K562 (cell line): ENCODE measurements at regions not wholly inside any gene's neighbourhood (a gene's known extent, or its start where the extent isn't known, plus 50 kb on each side); places are given as distances from the start of the nearest gene placed in this dataset.

Source experiments
- BRD9 ChIP-seq: fragments of 450-650 bp; IDR thresholded peaks from 2 replicates; pipeline ENCODE4 v1.6.1; 2018; ENCODE audit warnings: low read depth; ENCODE audit not compliant: partially characterized antibody
- CC2D1A ChIP-seq: fragments of 450-650 bp; IDR thresholded peaks from 2 replicates; pipeline ENCODE4 v1.6.1; 2017; ENCODE audit warnings: mild to moderate bottlenecking
- CTBP1 ChIP-seq: fragments of 450-650 bp; IDR thresholded peaks from 2 replicates; pipeline ENCODE4 v1.6.1; 2016; ENCODE audit warnings: borderline replicate concordance
- JUN ChIP-seq, 2 experiments: sonication (generic) in 1 of 2; formaldehyde crosslinking in 1 of 2; IDR thresholded peaks; 2 replicates each; pipeline versions ENCODE4 v1.6.1 to v1.8.0; 2012 to 2022; ENCODE audit warnings: borderline replicate concordance in 2 of 2, mild to moderate bottlenecking in 2 of 2, improper control_type of control experiment in 1 of 2, low read depth in 1 of 2, low read length in 1 of 2, missing genetic modification reagents in 1 of 2
- MAFF ChIP-seq: IDR thresholded peaks from 2 replicates; pipeline ENCODE4 v1.6.1; 2012; ENCODE audit warnings: low read length, improper control_type of control experiment
- MEF2A ChIP-seq: IDR thresholded peaks from 2 replicates; pipeline ENCODE4 v1.6.1; 2011; ENCODE audit warnings: low read depth, mild to moderate bottlenecking, low read length, moderate library complexity; ENCODE audit not compliant: control insufficient read depth
- PHB ChIP-seq: fragments of 250-450 bp; sonication (Bioruptor Pico); IDR thresholded peaks from 2 replicates; pipeline ENCODE4 v1.5.0; 2021
- RUNX1 ChIP-seq: sonication (generic); IDR thresholded peaks from 2 replicates; pipeline ENCODE4 v1.6.1; 2016; ENCODE audit warnings: antibody characterized with exemption, low read depth
- SMC3 ChIP-seq: conservative IDR thresholded peaks from 2 replicates; pipeline ENCODE4 v1.6.1; 2011; ENCODE audit warnings: low read depth, low read length, improper control_type of control experiment; ENCODE audit not compliant: insufficient read depth
- TAL1 ChIP-seq: fragments of 450-650 bp; IDR thresholded peaks from 2 replicates; pipeline ENCODE4 v1.6.1; 2016; ENCODE audit warnings: mild to moderate bottlenecking
- YY1 ChIP-seq, 3 experiments: IDR thresholded peaks; 2 replicates each; pipeline ENCODE4 v1.6.1; 2011; ENCODE audit warnings: low read length in 2 of 3, mild to moderate bottlenecking in 2 of 3, moderate library complexity in 2 of 3, borderline replicate concordance in 1 of 3, control low read depth in 1 of 3, low read depth in 1 of 3; ENCODE audit not compliant: insufficient read depth in 3 of 3, insufficient replicate concordance in 2 of 3, control insufficient read depth in 1 of 3, insufficient read length in 1 of 3; ENCODE audit errors: extremely low read depth in 1 of 3
- TF ChIP-seq, protein P1 (sequence below), 2 experiments: fragments of 450-650 bp; formaldehyde crosslinking in 1 of 2; IDR thresholded peaks; 2 replicates each; pipeline versions ENCODE4 v1.4.0 to v1.6.1; 2014 to 2020; ENCODE audit warnings: mild to moderate bottlenecking in 2 of 2, borderline replicate concordance in 1 of 2, low read depth in 1 of 2
- TF ChIP-seq, protein P2 (sequence below): sonication (generic); formaldehyde crosslinking; IDR thresholded peaks from 2 replicates; pipeline ENCODE4 v1.8.1; 2023; ENCODE audit warnings: missing genetic modification reagents, mild to moderate bottlenecking, borderline replicate concordance

DNA sequence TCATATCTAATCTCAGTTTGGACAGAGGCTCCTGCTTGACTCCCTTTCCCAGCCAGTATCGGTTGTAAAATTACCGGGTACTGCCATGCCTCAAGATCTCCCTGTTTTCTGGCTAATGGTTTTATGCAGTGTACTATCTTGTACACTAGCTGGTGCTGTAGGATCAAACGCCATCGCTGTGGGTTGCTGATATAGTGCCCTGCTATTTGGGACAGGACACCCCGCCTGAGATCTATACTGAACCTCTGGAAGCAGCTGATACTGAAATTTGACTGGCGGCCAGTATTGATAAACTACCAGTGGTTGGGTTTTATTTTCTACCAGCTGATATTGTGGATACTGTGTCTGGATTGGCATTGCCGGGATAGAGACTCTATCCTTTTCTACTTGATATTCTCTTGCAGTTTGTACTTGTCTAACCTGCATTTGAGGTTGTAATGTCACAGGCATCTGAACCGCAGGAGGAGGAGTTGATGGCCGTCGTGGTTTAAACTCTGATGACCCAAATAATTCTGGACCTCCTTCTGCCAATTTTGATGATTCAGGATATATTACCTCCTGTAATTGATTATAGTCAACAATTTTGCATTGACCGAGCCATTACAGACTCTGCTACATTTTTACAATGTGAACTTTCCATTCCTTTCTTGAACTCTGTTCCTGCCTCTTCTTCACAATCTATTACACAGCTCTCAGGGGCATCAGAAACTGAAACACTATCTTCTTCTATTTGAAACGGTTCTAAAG lies 112.5 kb upstream of the LARP1 start (continued):
- TF ChIP-seq, protein P1, sequence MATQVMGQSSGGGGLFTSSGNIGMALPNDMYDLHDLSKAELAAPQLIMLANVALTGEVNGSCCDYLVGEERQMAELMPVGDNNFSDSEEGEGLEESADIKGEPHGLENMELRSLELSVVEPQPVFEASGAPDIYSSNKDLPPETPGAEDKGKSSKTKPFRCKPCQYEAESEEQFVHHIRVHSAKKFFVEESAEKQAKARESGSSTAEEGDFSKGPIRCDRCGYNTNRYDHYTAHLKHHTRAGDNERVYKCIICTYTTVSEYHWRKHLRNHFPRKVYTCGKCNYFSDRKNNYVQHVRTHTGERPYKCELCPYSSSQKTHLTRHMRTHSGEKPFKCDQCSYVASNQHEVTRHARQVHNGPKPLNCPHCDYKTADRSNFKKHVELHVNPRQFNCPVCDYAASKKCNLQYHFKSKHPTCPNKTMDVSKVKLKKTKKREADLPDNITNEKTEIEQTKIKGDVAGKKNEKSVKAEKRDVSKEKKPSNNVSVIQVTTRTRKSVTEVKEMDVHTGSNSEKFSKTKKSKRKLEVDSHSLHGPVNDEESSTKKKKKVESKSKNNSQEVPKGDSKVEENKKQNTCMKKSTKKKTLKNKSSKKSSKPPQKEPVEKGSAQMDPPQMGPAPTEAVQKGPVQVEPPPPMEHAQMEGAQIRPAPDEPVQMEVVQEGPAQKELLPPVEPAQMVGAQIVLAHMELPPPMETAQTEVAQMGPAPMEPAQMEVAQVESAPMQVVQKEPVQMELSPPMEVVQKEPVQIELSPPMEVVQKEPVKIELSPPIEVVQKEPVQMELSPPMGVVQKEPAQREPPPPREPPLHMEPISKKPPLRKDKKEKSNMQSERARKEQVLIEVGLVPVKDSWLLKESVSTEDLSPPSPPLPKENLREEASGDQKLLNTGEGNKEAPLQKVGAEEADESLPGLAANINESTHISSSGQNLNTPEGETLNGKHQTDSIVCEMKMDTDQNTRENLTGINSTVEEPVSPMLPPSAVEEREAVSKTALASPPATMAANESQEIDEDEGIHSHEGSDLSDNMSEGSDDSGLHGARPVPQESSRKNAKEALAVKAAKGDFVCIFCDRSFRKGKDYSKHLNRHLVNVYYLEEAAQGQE (IDR thresholded peaks at IDR 0.05; ENCODE audit: borderline replicate concordance): peak; percentile 70; the same call in 1 of the 2 replicates
- TF ChIP-seq, protein P1 (CRISPR knock-in tag; IDR thresholded peaks at IDR 0.05; ENCODE audit: low read depth): no peak
- TF ChIP-seq RUNX1 (no peak), MEF2A (no peak), MAFF (0 out of 2 replicates have a peak, but pooled peaks have one; percentile 17), CC2D1A (peak; percentile 50; the same call in 1 of the 2 replicates), YY1 (IDR thresholded peaks at IDR 0.05; ENCODE audit: borderline replicate concordance in 1 of 3, control insufficient read depth in 1 of 3, extremely low read depth in 1 of 3, insufficient read depth in 3 of 3, insufficient read length in 1 of 3, insufficient replicate concordance in 2 of 3, low read depth in 1 of 3, low read length in 2 of 3) (peak in 1 of 3 experiments; percentile 19), CTBP1 (peak; percentile 28; the same call in 1 of the 2 replicates), TAL1 (peak; percentile 31; the same call in 1 of the 2 replicates), JUN (IDR thresholded peaks at IDR 0.05; ENCODE audit: borderline replicate concordance, low read depth, low read length) (peak; percentile 27; the same call in 1 of the 2 replicates), JUN (CRISPR knock-in tag; IDR thresholded peaks at IDR 0.05; ENCODE audit: borderline replicate concordance) (no peak), BRD9 (no peak), PHB (CRISPR knock-in tag) (no peak), SMC3 (peak; percentile 88)
- TF ChIP-seq, protein P2, sequence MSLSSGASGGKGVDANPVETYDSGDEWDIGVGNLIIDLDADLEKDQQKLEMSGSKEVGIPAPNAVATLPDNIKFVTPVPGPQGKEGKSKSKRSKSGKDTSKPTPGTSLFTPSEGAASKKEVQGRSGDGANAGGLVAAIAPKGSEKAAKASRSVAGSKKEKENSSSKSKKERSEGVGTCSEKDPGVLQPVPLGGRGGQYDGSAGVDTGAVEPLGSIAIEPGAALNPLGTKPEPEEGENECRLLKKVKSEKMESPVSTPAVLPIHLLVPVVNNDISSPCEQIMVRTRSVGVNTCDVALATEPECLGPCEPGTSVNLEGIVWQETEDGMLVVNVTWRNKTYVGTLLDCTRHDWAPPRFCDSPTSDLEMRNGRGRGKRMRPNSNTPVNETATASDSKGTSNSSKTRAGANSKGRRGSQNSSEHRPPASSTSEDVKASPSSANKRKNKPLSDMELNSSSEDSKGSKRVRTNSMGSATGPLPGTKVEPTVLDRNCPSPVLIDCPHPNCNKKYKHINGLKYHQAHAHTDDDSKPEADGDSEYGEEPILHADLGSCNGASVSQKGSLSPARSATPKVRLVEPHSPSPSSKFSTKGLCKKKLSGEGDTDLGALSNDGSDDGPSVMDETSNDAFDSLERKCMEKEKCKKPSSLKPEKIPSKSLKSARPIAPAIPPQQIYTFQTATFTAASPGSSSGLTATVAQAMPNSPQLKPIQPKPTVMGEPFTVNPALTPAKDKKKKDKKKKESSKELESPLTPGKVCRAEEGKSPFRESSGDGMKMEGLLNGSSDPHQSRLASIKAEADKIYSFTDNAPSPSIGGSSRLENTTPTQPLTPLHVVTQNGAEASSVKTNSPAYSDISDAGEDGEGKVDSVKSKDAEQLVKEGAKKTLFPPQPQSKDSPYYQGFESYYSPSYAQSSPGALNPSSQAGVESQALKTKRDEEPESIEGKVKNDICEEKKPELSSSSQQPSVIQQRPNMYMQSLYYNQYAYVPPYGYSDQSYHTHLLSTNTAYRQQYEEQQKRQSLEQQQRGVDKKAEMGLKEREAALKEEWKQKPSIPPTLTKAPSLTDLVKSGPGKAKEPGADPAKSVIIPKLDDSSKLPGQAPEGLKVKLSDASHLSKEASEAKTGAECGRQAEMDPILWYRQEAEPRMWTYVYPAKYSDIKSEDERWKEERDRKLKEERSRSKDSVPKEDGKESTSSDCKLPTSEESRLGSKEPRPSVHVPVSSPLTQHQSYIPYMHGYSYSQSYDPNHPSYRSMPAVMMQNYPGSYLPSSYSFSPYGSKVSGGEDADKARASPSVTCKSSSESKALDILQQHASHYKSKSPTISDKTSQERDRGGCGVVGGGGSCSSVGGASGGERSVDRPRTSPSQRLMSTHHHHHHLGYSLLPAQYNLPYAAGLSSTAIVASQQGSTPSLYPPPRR (CRISPR knock-in tag): no peak
